ENCODE measurements at regions not wholly inside any gene's neighbourhood (a gene's known extent, or its start where the extent isn't known, plus 50 kb on each side); places are given as distances from the start of the nearest gene placed in this dataset.
"Not testable (repeated sequence)": the region's sequence is repeated elsewhere in the genome, so short reads cannot be mapped to it uniquely, and the experiment has no call there.

- not testable (repeated sequence) for TF ChIP-seq CTCF, POLR2A, POLR2AphosphoS5, EP300 (IDR thresholded peaks at IDR 0.05)
Observed at GRCh38 chr11:43168241-43168640, 143.6 kb upstream of the API5 start.

Data from stomach (tissue), 4 donors.